NB4 (cell line): ENCODE measurements at regions not wholly inside any gene's neighbourhood (a gene's known extent, or its start where the extent isn't known, plus 50 kb on each side); places are given as distances from the start of the nearest gene placed in this dataset.

Source experiments
- DNase-seq: peaks from one replicate; pipeline ENCODE4 v3.0.0; 2010; ENCODE audit warnings: low read depth
- H3K4me3 ChIP-seq: one replicate; pipeline ENCODE4 v1.5.1; 2011; ENCODE audit warnings: mild to moderate bottlenecking, low read depth, low read length, moderate library complexity
- MAX ChIP-seq: IDR thresholded peaks from 2 replicates; pipeline ENCODE4 v1.6.1; 2011; ENCODE audit warnings: low read depth, low read length
- MYC ChIP-seq: IDR thresholded peaks from 2 replicates; pipeline ENCODE4 v1.6.1; 2011; ENCODE audit warnings: low read depth, low read length
- POLR2A ChIP-seq: IDR thresholded peaks from 2 replicates; pipeline ENCODE4 v1.6.1; 2011; ENCODE audit warnings: mild to moderate bottlenecking; ENCODE audit not compliant: insufficient read length; ENCODE audit errors: extremely low read depth
- TF ChIP-seq, protein P1 (sequence below): IDR thresholded peaks from one replicate; pipeline ENCODE4 v1.5.1; 2012; ENCODE audit warnings: low read depth, low read length

DNA sequence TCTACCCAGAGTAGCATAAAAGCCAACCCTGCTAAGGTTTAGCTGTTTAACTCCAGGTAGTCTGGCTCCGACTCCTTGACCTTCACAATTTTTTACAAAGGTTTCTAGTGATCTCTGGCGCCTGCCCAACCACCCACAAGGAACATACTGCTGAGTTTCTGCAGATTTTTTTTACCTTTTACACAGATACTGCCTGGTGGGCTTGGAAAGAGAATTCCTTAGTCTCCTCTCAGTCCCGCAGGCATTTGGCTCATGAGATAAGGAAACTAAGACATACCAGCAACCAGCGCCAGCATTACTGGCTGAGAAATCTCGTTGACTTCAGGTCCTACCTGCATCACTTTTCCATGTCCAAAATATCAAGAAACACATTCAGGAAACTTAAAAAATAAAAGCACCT, 51.1 kb upstream of the LYZL1 start:
- H3K4me3 ChIP-seq: no peak overlapping the region
- DNase-seq: no peak
- TF ChIP-seq MAX (no peak), MYC (no peak), POLR2A (no peak)
- TF ChIP-seq, protein P1, sequence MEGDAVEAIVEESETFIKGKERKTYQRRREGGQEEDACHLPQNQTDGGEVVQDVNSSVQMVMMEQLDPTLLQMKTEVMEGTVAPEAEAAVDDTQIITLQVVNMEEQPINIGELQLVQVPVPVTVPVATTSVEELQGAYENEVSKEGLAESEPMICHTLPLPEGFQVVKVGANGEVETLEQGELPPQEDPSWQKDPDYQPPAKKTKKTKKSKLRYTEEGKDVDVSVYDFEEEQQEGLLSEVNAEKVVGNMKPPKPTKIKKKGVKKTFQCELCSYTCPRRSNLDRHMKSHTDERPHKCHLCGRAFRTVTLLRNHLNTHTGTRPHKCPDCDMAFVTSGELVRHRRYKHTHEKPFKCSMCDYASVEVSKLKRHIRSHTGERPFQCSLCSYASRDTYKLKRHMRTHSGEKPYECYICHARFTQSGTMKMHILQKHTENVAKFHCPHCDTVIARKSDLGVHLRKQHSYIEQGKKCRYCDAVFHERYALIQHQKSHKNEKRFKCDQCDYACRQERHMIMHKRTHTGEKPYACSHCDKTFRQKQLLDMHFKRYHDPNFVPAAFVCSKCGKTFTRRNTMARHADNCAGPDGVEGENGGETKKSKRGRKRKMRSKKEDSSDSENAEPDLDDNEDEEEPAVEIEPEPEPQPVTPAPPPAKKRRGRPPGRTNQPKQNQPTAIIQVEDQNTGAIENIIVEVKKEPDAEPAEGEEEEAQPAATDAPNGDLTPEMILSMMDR: no peak

DNA sequence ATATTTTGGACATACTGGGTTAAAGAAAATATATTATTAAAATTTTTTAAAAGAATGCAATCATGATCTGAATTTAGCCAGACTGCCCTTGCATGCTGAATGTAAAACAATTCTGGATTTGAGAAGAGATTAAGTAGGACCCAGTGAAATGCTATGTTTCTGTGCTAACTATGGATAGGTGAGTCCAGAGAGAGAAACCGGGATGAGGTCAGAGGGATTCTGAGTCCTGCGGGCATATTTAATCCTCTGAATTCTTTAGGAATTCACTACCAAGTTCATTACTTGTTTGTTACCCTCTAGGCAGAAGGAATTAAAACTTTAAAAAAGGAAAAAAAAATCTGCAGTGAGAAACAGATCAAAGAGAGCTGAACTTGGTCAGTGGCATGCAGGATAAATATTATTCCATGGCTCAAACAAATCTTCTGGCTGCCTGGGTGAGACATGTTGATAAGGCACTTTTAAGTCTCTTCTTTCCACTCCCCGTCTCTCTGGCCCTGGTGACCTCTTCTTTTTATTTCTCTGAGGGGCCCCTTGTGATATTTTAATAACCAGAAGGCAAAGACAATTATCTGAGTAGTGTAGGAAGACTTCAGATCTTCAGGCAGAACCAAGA, 50.2 kb upstream of the LYZL1 start:
- no peak for DNase-seq
- TF ChIP-seq POLR2A: no peak
- TF ChIP-seq, protein P1: no peak
- TF ChIP-seq MYC: no peak
- no peak for TF ChIP-seq MAX

More for the DNA sequence above, 50.2 kb upstream of the LYZL1 start:
- no peak overlapping the region for H3K4me3 ChIP-seq
